ENCODE measurements at regions not wholly inside any gene's neighbourhood (a gene's known extent, or its start where the extent isn't known, plus 50 kb on each side); places are given as distances from the start of the nearest gene placed in this dataset.

GRCh38 chr13:97724450-97724849 is 229.0 kb upstream of the IPO5 start:
- no peak for DNase-seq (ENCODE audit: low read depth)
- TF ChIP-seq CTCF (conservative IDR thresholded peaks at IDR 0.05; ENCODE audit: low read depth, low read length), result no peak
- no peak overlapping the region for H3K4me3 ChIP-seq (ENCODE audit: low read length)

- TF ChIP-seq CTCF (conservative IDR thresholded peaks at IDR 0.05; ENCODE audit: low read depth, low read length), result no peak
- no peak overlapping the region for H3K4me3 ChIP-seq (ENCODE audit: low read length)
- peak; percentile 43 for DNase-seq (ENCODE audit: low read depth)
Observed at GRCh38 chr13:97726664-97727280, 226.7 kb upstream of the IPO5 start.

GRCh38 chr13:97727991-97728390 is 225.5 kb upstream of the IPO5 start:
- H3K4me3 ChIP-seq (ENCODE audit: low read length), result no peak overlapping the region
- DNase-seq (ENCODE audit: low read depth), result no peak
- TF ChIP-seq CTCF (conservative IDR thresholded peaks at IDR 0.05; ENCODE audit: low read depth, low read length), result no peak

- no peak for DNase-seq (ENCODE audit: low read depth)
- H3K4me3 ChIP-seq (ENCODE audit: low read length), result no peak overlapping the region
- TF ChIP-seq CTCF (conservative IDR thresholded peaks at IDR 0.05; ENCODE audit: low read depth, low read length), result no peak
Observed at GRCh38 chr13:97736436-97736835, 217.0 kb upstream of the IPO5 start.

GRCh38 chr13:97742084-97742483 is 211.4 kb upstream of the IPO5 start:
- DNase-seq (ENCODE audit: low read depth), result no peak
- no peak overlapping the region for H3K4me3 ChIP-seq (ENCODE audit: low read length)
- no peak for TF ChIP-seq CTCF (conservative IDR thresholded peaks at IDR 0.05; ENCODE audit: low read depth, low read length)

GRCh38 chr13:97743938-97744337 is 209.5 kb upstream of the IPO5 start:
- no peak for DNase-seq (ENCODE audit: low read depth)
- no peak for TF ChIP-seq CTCF (conservative IDR thresholded peaks at IDR 0.05; ENCODE audit: low read depth, low read length)
- no peak overlapping the region for H3K4me3 ChIP-seq (ENCODE audit: low read length)

GRCh38 chr13:97746649-97747048 is 206.8 kb upstream of the IPO5 start:
- no peak for DNase-seq (ENCODE audit: low read depth)
- TF ChIP-seq CTCF (conservative IDR thresholded peaks at IDR 0.05; ENCODE audit: low read depth, low read length), result no peak
- no peak overlapping the region for H3K4me3 ChIP-seq (ENCODE audit: low read length)

All from retinal pigment epithelial cell (primary cell).